IMR-90 (cell line): ENCODE measurements at regions not wholly inside any gene's neighbourhood (a gene's known extent, or its start where the extent isn't known, plus 50 kb on each side); places are given as distances from the start of the nearest gene placed in this dataset.

Source experiments
- ATAC-seq: fragments of 200-7000 bp; cut with Tn5 transposase; 2 replicates; pipeline ENCODE4 v1.9.1; 2020; ENCODE audit warnings: low read depth, mild to moderate bottlenecking, moderate library complexity
- BruUV-seq: library from RNA; stranded (reverse); fragments of 400-500 nt; replicated peaks from 2 replicates; lab custom pipeline; 2021; lab: Mats Ljungman, UMichigan
- CTCF ChIA-PET: fragments of 300-600 bp; formaldehyde crosslinking; extraction: SDS; loops from one replicate; lab custom pipeline; 2021; ENCODE audit warnings: antibody characterized with exemption; lab: Yijun Ruan, JAX
- POLR2A ChIA-PET: fragments of 300-600 bp; sonication (Branson Sonifier 250); formaldehyde crosslinking; loops from one replicate; lab custom pipeline; 2022; ENCODE audit warnings: antibody characterized with exemption; ENCODE audit not compliant: unreplicated experiment; lab: Charles Lee
- DNase-seq: peaks from one replicate; pipeline ENCODE4 v3.0.0; 2013
- H2AFZ ChIP-seq: replicated peaks from 2 replicates; pipeline ENCODE3; 2013; ENCODE audit warnings: low read length, mild to moderate bottlenecking; ENCODE audit not compliant: poor library complexity
- H2AK5ac ChIP-seq: 2 replicates; pipeline ENCODE4 v1.6.1; 2013; ENCODE audit warnings: low read depth, low read length, inconsistent platforms
- H2AK9ac ChIP-seq: replicated peaks from 2 replicates; pipeline ENCODE3; 2013; ENCODE audit warnings: mild to moderate bottlenecking, low read depth, low read length, moderate library complexity; ENCODE audit not compliant: poor library complexity
- H2BK120ac ChIP-seq: 2 replicates; pipeline ENCODE4 v1.6.1; 2013; ENCODE audit warnings: low read depth, low read length, inconsistent platforms
- H2BK15ac ChIP-seq: 3 replicates; pipeline ENCODE4 v1.6.1; 2013; ENCODE audit warnings: low read depth, low read length, inconsistent platforms
- H2BK20ac ChIP-seq: 2 replicates; pipeline ENCODE4 v1.6.1; 2013; ENCODE audit warnings: low read depth, mild to moderate bottlenecking, inconsistent platforms, low read length, moderate library complexity
- H2BK5ac ChIP-seq: 2 replicates; pipeline ENCODE4 v1.6.1; 2013; ENCODE audit warnings: mild to moderate bottlenecking, low read depth, low read length, inconsistent platforms; ENCODE audit not compliant: poor library complexity, severe bottlenecking
- H3K14ac ChIP-seq: replicated peaks from 2 replicates; pipeline ENCODE4 v1.6.1; 2013; ENCODE audit warnings: low read depth, low read length, inconsistent platforms
- H3K18ac ChIP-seq: 2 replicates; pipeline ENCODE4 v1.6.1; 2013; ENCODE audit warnings: low read depth, low read length, control low read depth
- H3K23ac ChIP-seq: 2 replicates; pipeline ENCODE4 v1.6.1; 2013; ENCODE audit warnings: low read depth, low read length, inconsistent platforms
- H3K27ac ChIP-seq: 2 replicates; pipeline ENCODE4 v1.5.1; 2013; ENCODE audit warnings: mild to moderate bottlenecking, control low read depth, low read length; ENCODE audit not compliant: insufficient read depth
- H3K27me3 ChIP-seq: 2 replicates; pipeline ENCODE4 v1.6.1; 2013; ENCODE audit warnings: low read length; ENCODE audit not compliant: control insufficient read depth, insufficient read depth
- H3K36me3 ChIP-seq: 2 replicates; pipeline ENCODE4 v1.6.1; 2013; ENCODE audit warnings: low read length, mixed read lengths; ENCODE audit not compliant: control insufficient read depth, insufficient read depth
- H3K4ac ChIP-seq: 2 replicates; pipeline ENCODE4 v1.6.1; 2013; ENCODE audit warnings: low read depth, low read length, inconsistent platforms
- H3K4me1 ChIP-seq: 2 replicates; pipeline ENCODE4 v1.6.1; 2013; ENCODE audit warnings: low read length, mixed read lengths; ENCODE audit not compliant: control insufficient read depth, insufficient read depth
- H3K4me2 ChIP-seq: 2 replicates; pipeline ENCODE4 v1.6.1; 2013; ENCODE audit warnings: low read depth, mild to moderate bottlenecking, control low read depth, low read length, moderate library complexity
- H3K4me3 ChIP-seq: 2 replicates; pipeline ENCODE4 v1.5.1; 2013; ENCODE audit warnings: low read depth, mild to moderate bottlenecking, control low read depth, low read length, moderate library complexity; ENCODE audit not compliant: insufficient read depth
- H3K56ac ChIP-seq: 2 replicates; pipeline ENCODE4 v1.6.1; 2013; ENCODE audit warnings: low read length, inconsistent platforms; ENCODE audit not compliant: insufficient read depth; ENCODE audit errors: extremely low read depth
- H3K79me1 ChIP-seq, 2 experiments: 2 replicates each; pipeline ENCODE4 v1.6.1; 2013; ENCODE audit warnings: low read length in 2 of 2, inconsistent platforms in 1 of 2, low read depth in 1 of 2
- H3K9ac ChIP-seq: 2 replicates; pipeline ENCODE4 v1.6.1; 2013; ENCODE audit warnings: low read depth, low read length, control low read depth
- H3K9me1 ChIP-seq: 2 replicates; pipeline ENCODE4 v1.6.1; 2013; ENCODE audit warnings: low read length, inconsistent platforms; ENCODE audit not compliant: insufficient read depth
- H3K9me3 ChIP-seq: 2 replicates; pipeline ENCODE4 v1.6.1; 2013; ENCODE audit warnings: low read length; ENCODE audit not compliant: control insufficient read depth, insufficient read depth
- H4K20me1 ChIP-seq: 2 replicates; pipeline ENCODE4 v1.6.1; 2013; ENCODE audit warnings: low read length, inconsistent platforms; ENCODE audit not compliant: insufficient read depth
- H4K5ac ChIP-seq: 2 replicates; pipeline ENCODE4 v1.6.1; 2013; ENCODE audit warnings: mild to moderate bottlenecking, low read depth, low read length, control low read depth
- H4K8ac ChIP-seq, 2 experiments: 2 replicates each; pipeline ENCODE4 v1.6.1; 2013; ENCODE audit warnings: low read depth in 2 of 2, low read length in 2 of 2, control low read depth in 1 of 2, inconsistent platforms in 1 of 2
- H4K91ac ChIP-seq: 2 replicates; pipeline ENCODE4 v1.6.1; 2013; ENCODE audit warnings: low read depth, low read length, inconsistent platforms; ENCODE audit not compliant: insufficient read depth
- MXI1 ChIP-seq: IDR thresholded peaks from 2 replicates; pipeline ENCODE4 v1.6.1; 2012; ENCODE audit warnings: low read depth, mild to moderate bottlenecking, low read length, moderate library complexity, borderline replicate concordance
- NFE2L2 ChIP-seq: fragments of 150-350 bp; IDR thresholded peaks from 2 replicates; pipeline ENCODE4 v1.6.1; 2016; ENCODE audit warnings: low read depth, mild to moderate bottlenecking, low read length
- POLR2A ChIP-seq: IDR thresholded peaks from 2 replicates; pipeline ENCODE4 v1.6.1; 2012; ENCODE audit warnings: mild to moderate bottlenecking, low read depth, low read length
- WGBS, 2 experiments: methylation state at CpG; one replicate each; pipeline versions ENCODE4 v1.1.5 to v1.1.7; 2013; ENCODE audit warnings: missing lambda C conversion rate in 2 of 2; ENCODE audit not compliant: insufficient read length in 1 of 2; ENCODE audit errors: extremely low coverage in 2 of 2; 5-methylcytosine and 5-hydroxymethylcytosine counted together
- dilution Hi-C: fragments of 300-500 bp; cut with HindIII; formaldehyde crosslinking; loops from one replicate; pipeline ENCODE4 v1.14.3; 2018; ENCODE audit warnings: low sequenced_read_pairs; ENCODE audit not compliant: unreplicated experiment
- in situ Hi-C: fragments of 300-500 bp; cut with MboI; formaldehyde crosslinking; loops from 3 replicates; pipeline ENCODE4 v1.14.3; 2019; ENCODE audit warnings: low sequenced_read_pairs, inconsistent platforms, mixed read lengths
- intact Hi-C: fragments of 100-400 bp; cut with micrococcal nuclease; formaldehyde crosslinking; loops from 2 replicates; pipeline ENCODE4 v1.10.0; 2022
- TF ChIP-seq, protein P1 (sequence below): fragments of 150-350 bp; IDR thresholded peaks from 2 replicates; pipeline ENCODE4 v1.6.1; 2017; ENCODE audit warnings: mild to moderate bottlenecking, antibody characterized with exemption, low read length, low read depth

- intact Hi-C loops (no loop called here), in situ Hi-C loops (no loop called here), dilution Hi-C loops (no loop called here)
- H2BK15ac ChIP-seq, result no peak overlapping the region
- no peak overlapping the region for H2AK5ac ChIP-seq
- no peak overlapping the region for H2BK5ac ChIP-seq
- H3K79me1 ChIP-seq, result no peaks in the 10 kb centered on the region
- no peak overlapping the region for H3K4ac ChIP-seq
- TF ChIP-seq NFE2L2 (no peak), POLR2A (no peak), MXI1 (no peak)
- TF ChIP-seq, protein P1, sequence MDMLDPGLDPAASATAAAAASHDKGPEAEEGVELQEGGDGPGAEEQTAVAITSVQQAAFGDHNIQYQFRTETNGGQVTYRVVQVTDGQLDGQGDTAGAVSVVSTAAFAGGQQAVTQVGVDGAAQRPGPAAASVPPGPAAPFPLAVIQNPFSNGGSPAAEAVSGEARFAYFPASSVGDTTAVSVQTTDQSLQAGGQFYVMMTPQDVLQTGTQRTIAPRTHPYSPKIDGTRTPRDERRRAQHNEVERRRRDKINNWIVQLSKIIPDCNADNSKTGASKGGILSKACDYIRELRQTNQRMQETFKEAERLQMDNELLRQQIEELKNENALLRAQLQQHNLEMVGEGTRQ, result no peak
- H3K27me3 ChIP-seq, result no peaks in the 10 kb centered on the region
- H4K5ac ChIP-seq, result no peak overlapping the region
- no TSS peak for BruUV-seq
- no peak overlapping the region for H3K4me3 ChIP-seq
- H3K9me1 ChIP-seq, result no peaks in the 10 kb centered on the region
- POLR2A ChIA-PET, result no interaction called here
- H2BK20ac ChIP-seq, result no peak overlapping the region
- no peak overlapping the region for H3K27ac ChIP-seq
- ATAC-seq (no peak), DNase-seq (no peak)
- H4K8ac ChIP-seq, result no peak overlapping the region
- H4K20me1 ChIP-seq, result no peaks in the 10 kb centered on the region
- H3K36me3 ChIP-seq, result no peaks in the 10 kb centered on the region
- H3K14ac ChIP-seq, result no peak overlapping the region
- H2AK9ac ChIP-seq, result no peak overlapping the region
- no peak overlapping the region for H2AFZ ChIP-seq
- H4K91ac ChIP-seq, result no peak overlapping the region
- WGBS, 2 experiments, result no CpG with 5 or more reads among the region's 1 CpG
- CTCF ChIA-PET, result no interaction called here
- H3K4me2 ChIP-seq, result no peak overlapping the region
- no peak overlapping the region for H3K9ac ChIP-seq
- no peak overlapping the region for H3K56ac ChIP-seq
- no peak overlapping the region for H3K23ac ChIP-seq
- H3K4me1 ChIP-seq, result no peaks in the 10 kb centered on the region
- H2BK120ac ChIP-seq, result no peak overlapping the region
- peaks cover 2% of the 10 kb centered on the region for H3K9me3 ChIP-seq
- H3K18ac ChIP-seq, result no peak overlapping the region
These were observed 263.1 kb upstream of the TMPRSS15 start for GRCh38 chr21:18666725-18667124.
